SIG-M5 (cell line): ENCODE measurements at regions not wholly inside any gene's neighbourhood (a gene's known extent, or its start where the extent isn't known, plus 50 kb on each side); places are given as distances from the start of the nearest gene placed in this dataset.
"Not testable (repeated sequence)": the region's sequence is repeated elsewhere in the genome, so short reads cannot be mapped to it uniquely, and the experiment has no call there.

Source experiments
- DNase-seq: peaks from one replicate; lab custom pipeline; 2025; lab: John Stamatoyannopoulos, UW

DNA sequence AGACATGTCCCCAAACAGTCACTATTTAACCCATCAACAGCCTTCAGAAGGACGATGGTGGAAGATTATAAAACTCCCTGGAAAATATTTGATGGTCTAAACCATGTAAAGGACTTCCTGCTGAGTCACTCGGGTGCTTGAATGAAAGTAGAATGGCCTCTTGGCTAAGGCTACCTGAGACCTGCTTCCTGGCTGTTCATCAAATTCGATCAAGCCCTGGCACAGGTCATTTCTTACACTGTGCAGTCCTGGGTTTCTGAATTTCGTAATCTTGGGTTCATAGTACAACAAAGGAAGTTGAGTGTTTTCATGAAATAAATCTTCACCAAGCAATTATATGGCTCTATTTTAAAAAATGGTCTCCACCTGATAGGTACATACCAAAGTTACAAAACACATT lies 260.3 kb upstream of the RNF32 start:
- no peak for DNase-seq

DNA sequence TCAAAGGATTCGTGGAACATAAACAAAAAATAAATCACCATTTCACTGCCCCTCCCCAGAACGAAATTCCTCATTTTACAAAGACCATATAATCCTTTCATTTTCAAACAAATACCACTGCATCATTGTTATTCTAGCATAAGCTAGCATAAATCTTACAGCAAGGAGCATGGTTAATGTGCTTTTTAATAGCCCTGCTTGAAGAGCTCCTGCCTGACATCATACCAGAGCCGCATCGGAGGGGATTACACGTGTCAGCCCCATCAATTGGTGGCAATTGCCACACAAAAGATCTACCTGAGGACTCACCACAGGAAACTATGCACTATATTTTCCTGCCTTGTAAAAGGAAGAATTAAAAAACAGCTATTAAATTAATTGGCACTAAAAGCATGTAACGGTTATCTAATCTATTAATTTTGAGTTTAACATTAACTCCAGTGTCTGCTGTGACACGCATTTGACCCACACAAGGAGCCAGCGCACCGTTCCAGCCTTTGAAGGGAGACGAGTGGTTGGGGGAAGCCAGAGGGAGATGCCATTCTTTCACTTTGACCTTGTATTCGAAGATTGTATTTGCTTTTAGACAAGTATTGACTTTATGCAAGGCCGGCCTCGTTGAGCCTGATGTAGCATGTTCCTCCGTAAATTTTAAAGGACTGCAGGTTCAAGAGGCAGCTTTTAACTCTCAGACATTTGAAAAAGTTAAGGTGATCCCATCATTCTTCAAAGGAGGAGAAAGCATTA lies 261.1 kb upstream of the RNF32 start:
- no peak for DNase-seq

DNA sequence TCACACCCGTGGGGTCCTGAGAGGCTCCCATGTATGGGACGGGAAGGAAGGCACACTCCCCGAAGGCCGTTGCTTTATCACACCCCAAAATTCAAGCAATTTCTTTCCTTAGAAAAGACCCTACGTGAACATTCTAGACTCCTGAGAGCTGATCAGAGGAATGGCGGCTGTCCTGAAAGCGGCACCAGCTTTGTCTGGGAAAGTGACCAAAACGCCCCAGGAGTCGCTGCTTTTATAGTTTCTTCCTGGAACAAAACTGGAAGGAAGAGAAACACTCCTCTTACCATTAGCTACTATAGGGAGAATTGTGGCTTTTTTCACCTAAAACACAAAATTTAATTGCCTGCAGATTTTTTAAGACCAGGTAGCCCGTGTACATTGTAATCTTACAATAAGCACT lies 261.8 kb upstream of the RNF32 start:
- no peak for DNase-seq

DNA sequence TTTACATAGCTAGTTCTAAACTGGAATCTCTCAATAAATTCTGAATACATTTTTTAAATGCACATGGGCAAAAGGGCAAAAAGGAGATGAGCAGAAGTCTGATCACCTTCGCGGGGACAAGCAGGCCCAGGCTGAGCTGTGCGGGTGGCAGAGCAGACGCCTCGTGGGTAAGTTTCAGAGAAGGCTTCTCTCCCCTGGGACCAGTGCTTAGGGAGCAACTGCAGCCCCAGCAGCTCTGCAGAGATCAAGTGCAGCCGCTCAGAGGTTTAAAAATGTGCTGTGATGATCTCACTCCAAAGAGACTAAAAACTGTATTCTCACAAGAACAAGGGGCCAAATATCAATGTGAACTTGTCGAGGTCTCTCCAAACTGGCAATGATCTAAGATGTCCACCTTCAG lies 264.3 kb upstream of the RNF32 start:
- DNase-seq = no peak

DNA sequence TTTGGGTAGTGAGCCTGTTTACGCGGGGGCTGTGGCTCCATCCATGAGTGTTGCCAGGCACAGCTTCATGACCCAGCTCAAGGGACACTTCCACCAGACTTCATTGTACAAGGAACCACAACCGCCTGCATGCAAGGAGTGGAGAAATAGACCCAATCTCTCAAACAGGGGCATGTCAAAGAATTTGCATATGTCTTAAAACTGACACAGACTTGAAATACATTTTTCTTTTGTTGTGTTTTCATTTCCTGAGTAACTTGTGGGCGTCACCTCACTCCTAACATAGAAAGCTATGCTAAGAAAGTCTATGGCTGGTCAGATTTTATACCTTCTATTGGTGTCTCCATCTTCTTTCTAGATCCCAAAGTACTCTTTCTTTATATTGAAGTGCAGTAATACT lies 266.2 kb upstream of the RNF32 start:
- DNase-seq = no peak

DNA sequence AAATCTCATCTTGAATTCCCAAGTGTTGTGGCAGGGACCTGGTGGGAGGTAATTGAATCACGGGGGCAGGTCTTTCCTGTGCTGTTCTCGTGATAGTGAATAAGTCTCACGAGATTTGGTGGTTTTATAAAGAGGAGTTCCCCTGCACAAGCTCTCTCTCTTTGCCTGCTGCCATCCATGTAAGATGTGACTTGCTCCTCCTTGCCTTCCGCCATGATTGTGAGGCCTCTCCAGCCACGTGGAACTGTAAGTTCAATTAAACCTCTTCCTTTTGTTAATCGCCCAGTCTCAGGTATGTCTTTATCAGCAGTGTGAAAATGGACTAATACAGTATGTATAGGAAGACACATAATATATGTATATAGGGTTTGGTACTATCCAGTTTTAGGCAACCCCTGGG lies 270.6 kb upstream of the RNF32 start:
- not testable (repeated sequence) for DNase-seq

DNA sequence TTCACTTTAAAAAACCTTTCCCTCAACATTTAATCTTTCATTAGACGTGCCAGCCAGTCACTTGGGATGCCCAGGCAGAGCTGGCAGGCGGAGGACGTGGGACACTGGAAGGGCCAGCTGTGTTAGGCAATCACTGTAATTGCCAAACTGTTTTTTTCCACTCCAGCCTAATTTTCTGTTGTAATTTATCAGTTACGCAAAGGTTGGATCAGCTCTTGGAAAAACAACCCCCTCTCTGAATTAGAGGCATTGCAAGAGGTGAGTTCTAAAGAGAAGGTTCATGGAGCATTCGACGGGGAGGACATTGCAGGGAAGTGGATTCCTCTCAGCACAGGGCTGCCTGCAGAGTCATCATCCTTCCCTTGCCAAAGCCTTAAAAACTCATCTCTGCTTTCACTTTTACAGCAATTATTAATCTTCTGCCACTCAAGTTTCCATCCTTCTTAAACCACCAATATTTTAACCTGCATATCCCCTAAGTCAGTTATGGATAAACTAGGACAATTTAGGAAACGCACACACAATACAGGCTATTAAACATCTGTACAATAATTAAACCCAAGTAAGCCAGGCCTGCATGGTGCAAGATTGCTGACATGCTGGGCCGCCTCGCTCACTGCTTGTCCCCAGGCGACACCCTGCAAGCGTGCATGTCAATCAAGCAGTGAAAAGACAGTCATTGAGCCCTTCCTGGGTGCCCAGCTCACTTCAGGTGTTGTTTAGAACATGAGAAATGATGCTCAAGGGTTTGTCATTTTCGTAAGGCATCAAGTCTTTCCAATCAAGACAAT lies 272.3 kb upstream of the RNF32 start:
- no peak for DNase-seq

DNA sequence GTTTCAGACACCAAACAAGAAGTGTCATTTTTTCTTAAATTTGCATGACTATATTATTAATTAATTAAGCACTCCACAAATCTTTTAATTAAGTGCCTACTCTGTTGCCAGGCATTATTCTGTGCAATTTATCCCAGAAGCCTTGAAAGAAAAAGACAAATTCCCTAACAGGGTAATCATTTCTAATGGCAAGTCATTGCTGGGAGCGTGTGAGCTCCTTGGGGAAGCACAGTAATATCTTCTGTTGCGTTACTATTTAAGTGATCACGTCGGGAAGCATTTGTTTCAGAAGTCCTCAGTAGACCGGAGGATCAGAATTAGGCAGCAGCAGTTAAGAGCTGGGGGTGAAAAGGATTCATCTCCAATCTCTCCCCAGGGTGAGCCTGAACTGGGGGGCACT lies 276.8 kb upstream of the RNF32 start:
- no peak for DNase-seq

DNA sequence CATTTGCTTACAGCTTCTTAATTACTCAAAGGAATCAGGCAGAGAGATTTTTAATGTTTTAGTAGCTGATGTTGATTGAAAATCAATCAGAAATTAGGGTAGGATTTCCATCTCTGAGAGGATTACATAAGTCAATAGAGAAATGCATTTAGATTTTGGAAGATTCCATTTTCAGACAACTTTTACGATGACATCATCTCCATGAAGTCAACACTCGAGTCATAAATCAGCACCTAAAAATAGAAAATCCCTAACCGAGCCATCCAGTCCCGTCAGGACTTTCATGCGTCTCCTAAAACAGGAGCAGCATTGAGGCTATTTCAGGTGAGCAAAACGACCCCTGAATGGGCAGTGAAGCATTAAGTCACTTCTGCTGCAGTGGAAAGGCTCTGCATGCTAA lies 279.7 kb upstream of the RNF32 start:
- DNase-seq = no peak

DNA sequence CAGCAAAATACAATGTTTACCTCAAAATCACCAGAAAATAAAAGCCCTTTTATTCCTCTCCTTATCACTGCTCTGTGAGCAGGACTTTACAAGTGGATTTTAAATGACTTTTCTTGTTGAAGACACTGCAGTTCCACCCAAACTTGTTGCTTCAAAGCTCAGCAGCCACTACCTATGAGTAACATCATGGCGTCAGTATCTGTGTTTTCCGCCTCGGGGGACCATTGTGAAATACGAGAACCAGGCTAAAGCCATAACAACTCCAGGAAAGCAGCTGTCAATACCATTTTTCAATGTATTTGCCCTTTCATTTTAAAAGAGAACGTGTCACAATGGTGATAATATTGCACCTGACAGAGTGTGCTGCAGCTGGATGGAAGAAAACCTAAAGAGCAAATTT lies 284.0 kb upstream of the RNF32 start:
- no peak for DNase-seq

DNA sequence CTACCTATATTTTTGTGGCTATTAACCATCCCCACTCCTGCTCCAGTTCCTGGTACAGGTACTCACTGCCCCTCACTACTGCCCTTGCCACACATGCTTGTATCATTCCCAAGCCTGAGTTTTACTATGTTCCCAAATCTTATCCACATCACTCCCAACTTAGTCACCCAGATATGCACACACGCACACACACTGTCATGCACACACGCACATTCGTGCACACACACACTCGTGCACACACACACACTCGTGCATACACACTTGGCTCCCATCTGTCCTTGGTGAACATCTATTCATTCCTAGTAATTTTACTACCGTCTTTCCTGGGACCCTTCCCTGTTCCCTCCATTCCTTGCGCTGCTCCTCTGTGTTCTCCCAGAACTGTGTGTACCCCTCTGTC lies 287.2 kb upstream of the RNF32 start:
- no peak for DNase-seq

DNA sequence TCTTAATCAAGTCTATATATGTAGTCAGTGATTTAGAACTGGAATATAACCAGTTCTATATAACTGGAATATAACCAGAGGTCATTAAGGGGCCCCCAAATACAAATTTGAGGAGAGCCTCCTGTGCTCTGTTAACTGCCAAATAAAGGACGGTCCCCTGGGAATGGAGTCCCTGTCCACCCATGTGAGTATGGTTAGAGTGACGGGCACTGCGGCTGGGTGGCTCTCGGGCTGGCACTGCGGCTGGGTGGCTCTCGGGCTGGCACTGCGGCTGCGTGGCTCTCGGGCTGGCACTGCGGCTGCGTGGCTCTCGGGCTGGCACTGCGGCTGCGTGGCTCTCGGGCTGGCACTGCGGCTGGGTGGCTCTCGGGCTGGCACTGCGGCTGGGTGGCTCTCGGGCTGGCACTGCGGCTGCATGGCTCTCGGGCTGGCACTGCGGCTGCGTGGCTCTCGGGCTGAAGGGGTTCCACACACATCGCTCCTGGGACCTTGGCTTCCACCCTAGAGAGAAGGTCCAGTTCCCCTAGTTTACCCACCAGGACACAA lies 292.8 kb upstream of the RNF32 start:
- not testable (repeated sequence) for DNase-seq

DNA sequence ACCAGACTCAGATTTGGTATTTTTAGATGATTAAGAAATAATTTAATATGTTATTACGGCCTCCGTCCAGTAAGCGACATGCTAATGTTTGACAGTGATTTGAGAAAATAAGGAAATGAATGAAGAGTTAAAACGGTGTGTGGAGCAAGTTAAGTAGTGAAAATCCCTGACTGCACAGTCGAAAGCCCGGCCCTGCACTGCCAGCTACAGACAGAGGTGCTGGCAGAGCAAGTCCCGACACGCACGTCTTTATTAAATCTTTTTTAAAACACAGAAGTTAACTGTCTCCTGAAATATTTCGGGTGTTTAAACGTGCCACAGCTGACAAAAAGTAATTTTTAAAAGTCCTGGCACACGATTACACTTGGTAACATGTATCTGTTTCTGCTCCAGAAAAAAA lies 293.4 kb upstream of the RNF32 start:
- no peak for DNase-seq

DNA sequence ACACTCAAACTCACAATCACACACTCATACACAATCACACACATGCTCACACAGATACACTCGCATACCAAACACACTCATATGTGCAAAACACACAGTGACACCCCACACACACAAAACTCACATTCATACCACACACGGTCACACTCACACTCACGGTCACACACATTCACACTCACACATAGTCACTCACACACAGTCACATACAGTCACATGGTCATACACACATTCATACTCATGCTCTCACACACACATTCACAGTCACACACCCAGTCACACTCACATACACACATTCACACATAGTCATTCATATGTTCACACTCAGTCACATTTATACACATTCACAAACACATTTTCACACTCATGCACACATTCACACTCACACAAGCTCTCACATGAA lies 296.0 kb upstream of the RNF32 start:
- DNase-seq = no peak

DNA sequence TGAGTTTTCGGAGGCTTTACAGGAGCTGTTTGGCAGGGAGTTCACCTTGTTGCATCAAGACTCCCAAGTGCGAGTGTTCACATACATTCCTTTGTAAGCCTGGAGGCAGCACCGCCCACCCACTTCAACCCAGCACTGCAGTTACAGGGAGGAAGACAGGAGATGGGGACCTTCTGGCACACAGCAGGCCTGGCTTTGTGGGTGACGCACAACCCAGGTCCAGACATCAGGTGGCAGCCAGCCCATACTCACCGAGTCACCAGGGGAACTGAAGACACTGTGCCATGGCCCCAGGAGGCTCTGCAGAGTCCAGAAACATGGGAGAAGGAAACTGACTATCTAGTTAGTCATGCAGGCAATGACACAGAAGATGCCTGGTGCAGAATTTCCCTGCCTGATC lies 305.9 kb upstream of the RNF32 start:
- no peak for DNase-seq

DNA sequence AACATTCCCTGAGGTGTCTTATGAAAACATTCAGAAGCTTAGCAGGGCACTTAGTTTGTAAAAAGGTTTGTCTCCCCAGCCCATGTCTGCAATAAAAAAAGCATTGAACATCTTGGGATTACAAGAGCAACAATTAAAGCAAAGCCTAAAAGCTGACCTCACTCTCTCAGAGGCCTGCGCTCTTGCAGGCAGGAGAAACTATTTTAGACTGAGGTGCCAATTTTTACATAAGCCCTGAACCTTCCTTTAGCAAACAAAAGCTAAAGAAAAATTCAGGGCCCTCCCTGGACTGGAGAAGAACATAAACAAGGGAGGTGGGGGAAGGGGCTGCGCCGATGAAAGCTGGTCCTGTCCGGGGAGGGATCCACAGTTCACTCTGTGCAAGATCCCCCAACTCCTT lies 312.7 kb upstream of the RNF32 start:
- no peak for DNase-seq

DNA sequence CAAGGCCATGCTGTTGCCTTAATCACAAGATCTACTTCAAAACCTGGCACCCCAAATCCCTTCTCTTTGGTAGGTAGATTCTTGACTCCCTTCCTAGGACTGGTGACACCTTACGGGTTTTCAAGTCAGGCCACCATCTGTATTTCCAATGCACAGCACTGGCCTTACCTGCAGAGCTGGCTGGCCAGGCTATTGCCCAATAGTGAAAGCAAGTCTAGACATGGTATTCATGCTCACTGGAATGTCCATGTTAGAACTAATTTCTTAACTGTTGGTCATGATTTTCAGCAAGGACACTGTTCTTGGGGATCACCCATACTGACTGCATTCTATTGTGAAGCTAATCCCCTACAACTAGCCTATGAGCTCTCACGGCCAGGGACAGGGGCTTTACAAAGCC lies 313.1 kb upstream of the RNF32 start:
- no peak for DNase-seq

DNA sequence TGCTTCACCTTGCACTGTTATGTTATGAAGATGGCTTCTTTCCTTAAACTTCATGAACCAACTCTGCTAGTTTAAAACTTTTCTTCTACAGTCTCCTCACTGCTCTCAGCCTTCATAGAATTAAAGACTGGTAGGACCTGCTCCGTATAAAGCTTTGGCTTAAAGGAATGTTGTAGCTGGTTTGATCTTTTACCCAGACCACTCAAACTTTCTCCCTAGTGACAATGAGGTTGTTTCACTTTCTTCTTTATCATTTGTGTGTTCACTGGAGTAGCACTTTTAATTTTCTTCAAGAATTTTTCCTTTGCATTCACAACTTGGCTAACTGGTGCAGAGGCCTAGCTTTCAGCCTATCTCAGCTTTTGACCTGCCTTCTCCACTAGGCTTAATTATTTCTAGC lies 316.4 kb upstream of the RNF32 start:
- DNase-seq = no peak

DNA sequence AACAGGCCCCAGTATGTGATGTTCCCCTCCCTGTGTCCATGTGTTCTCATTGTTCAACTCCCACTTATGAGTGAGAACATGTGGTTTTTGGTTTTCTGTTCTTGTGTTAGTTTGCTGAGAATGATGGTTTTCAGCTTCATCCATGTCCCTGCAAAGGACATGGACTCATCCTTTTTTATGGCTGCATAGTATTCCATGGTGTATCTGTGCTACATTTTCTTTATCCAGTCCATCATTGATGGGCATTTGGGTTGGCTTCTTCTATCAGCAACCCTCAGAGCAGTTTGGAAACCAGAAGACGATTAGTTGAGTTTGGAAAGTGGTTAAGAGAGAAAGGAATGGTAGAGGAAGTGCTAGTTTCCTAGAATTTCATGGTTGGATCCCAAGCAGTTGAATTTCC lies 319.1 kb upstream of the RNF32 start:
- DNase-seq = not testable (repeated sequence)

DNA sequence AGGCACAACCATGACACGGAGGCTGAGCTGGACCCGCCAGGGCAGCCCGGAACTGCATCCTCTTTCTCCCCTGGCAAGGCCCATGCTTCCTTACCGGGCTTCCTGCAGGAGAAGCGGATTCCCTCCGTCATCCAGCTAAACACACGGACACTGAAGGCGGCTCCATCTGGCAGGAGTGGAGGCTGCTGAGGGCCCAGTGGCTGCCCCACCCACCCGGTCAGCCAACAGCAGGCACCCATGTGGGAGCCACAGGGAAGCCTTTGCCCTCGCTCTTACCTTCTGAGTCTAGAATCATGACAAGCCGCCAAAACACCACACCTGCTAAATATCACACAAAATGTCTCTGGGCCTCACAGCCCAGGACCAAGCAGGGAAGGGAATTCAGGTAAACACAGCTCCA lies 321.6 kb upstream of the RNF32 start:
- DNase-seq = no peak

DNA sequence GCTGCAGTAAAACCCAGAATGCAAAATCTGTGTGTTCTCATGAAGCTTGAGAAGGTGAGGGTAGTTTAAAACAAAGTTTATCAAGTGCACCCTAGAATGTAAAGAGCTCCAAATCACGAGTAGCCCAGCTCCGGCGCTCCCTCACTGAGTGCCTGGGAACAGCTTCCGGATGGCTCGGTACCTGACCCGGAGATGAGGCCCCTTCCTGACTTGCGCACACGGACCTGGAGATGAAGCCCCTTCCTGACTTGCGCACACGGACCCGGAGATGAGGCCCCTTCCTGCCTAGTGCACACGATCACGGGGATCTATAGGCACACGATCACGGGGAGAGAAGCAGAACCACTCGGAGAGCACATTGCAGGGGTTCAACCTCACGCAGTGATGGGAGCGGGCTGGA lies 322.1 kb upstream of the RNF32 start:
- DNase-seq = no peak

DNA sequence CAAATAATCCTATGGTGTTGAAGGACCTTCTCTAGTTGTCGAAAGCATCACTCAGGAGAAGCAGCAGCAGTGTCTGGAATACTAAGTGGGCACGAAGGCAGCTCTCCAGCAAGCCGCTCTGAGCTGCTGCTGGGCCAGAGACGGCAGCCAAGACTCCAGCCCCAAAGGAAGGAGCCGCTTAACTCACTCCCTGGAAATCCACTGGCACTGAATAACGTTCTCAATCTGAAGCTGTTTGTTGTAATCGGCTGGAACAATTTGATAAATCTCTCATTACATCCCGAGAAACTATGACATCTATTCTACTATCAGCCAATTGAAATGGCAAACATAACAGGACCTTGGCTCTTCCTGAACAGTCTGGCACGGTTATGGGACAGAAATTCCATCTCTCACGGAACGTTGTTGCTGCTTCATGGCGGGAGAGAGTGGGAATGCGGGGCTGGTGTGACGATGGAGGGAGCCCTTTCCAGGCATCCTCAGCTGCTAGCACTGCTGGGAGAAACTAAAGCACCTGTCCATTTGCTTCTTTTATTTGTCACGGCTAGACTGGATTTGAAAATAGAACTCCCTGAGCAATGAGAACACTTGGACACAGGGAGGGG lies 331.5 kb upstream of the RNF32 start:
- no peak for DNase-seq

DNA sequence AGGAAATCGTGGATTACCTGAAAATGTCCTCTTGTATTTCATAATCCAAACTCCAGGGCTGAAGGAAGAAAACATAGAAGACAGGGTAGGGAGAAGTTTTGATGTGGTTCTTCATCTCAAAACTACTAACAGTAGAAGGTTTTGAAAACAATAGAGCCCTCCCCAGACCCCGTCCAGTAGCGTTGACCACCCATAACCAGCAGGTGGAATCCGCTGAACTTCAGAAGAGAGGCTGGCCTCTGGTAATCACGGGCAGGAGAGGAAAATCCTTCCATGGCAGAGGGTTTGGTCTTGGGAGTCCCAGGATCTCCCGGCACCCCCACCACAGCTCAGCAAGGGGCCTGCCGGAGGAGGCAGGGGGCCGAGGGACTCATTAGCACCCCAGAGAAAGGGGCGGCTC lies 333.4 kb upstream of the RNF32 start:
- no peak for DNase-seq
